A673 (cell line): ENCODE measurements at regions not wholly inside any gene's neighbourhood (a gene's known extent, or its start where the extent isn't known, plus 50 kb on each side); places are given as distances from the start of the nearest gene placed in this dataset.

Source experiments
- CTCF ChIP-seq: fragments of 300-800, 200-600 bp; sonication (generic); conservative IDR thresholded peaks from 2 replicates; pipeline ENCODE4 v1.5.1; 2017; ENCODE audit warnings: low read depth, mild to moderate bottlenecking, antibody characterized with exemption, low read length, moderate library complexity, mixed read lengths
- EZH2 ChIP-seq: fragments of 200-600 bp; sonication (generic); IDR thresholded peaks from 2 replicates; pipeline ENCODE4 v1.6.1; 2017; ENCODE audit warnings: borderline replicate concordance, low read depth, mild to moderate bottlenecking, mixed read lengths, antibody characterized with exemption, low read length; ENCODE audit not compliant: poor library complexity, severe bottlenecking

- TF ChIP-seq EZH2, result no peak
- TF ChIP-seq CTCF, result no peak
Observed at GRCh38 chr4:13721894-13722293, 94.4 kb upstream of the BOD1L1 start.
